T-cell (primary cell): ENCODE measurements at regions not wholly inside any gene's neighbourhood (a gene's known extent, or its start where the extent isn't known, plus 50 kb on each side); places are given as distances from the start of the nearest gene placed in this dataset.

ENCODE experiments used
- ATAC-seq, 4 experiments: fragments of 200-7000 bp in 3 of 4; fragments of 150-1000 bp in 1 of 4; cut with Tn5 transposase; replicated peaks in 1 of 4; 1 replicate in 3 of 4; 2 replicates in 1 of 4; pipeline ENCODE4 v1.10.0; 2021; ENCODE audit warnings: moderate library complexity in 3 of 4, mild to moderate bottlenecking in 2 of 4, moderate number of reproducible peaks in 1 of 4
- CTCF ChIA-PET, 2 donors: fragments of 300-600 bp; sonication (Branson Sonifier 250); formaldehyde crosslinking; loops; one replicate each; lab custom pipeline; 2022; ENCODE audit warnings: antibody characterized with exemption in 2 of 2; lab: Charles Lee
- POLR2A ChIA-PET, 2 donors: fragments of 300-600 bp; sonication (Branson Sonifier 250); formaldehyde crosslinking; loops; one replicate each; lab custom pipeline; 2022; ENCODE audit warnings: antibody characterized with exemption in 2 of 2; lab: Charles Lee
- DNase-seq, 35 experiments: peaks; one replicate each; pipeline versions ENCODE4 v3.0.0 to v3.0.0-alpha.2; 2013 to 2023
- H3K27ac ChIP-seq: one replicate; pipeline ENCODE4 v1.5.1; 2013; ENCODE audit warnings: low read length
- H3K27me3 ChIP-seq, 2 experiments: replicated peaks in 1 of 2; 1 replicate in 1 of 2; 2 replicates in 1 of 2; pipeline versions ENCODE4 v1.6.1 to v1.7.0; 2013; ENCODE audit warnings: low read length in 1 of 2, mixed read lengths in 1 of 2; ENCODE audit not compliant: control insufficient read depth in 2 of 2, insufficient read depth in 2 of 2; ENCODE audit errors: extremely low read depth in 1 of 2
- H3K36me3 ChIP-seq, 2 donors: 1 replicate in 1 of 2; 2 replicates in 1 of 2; pipeline versions ENCODE4 v1.6.1 to v1.7.0; 2013; ENCODE audit warnings: low read length in 1 of 2; ENCODE audit not compliant: control insufficient read depth in 2 of 2, insufficient read depth in 1 of 2; ENCODE audit errors: extremely low read depth in 1 of 2
- H3K4me1 ChIP-seq, 2 experiments: 1 replicate in 1 of 2; 2 replicates in 1 of 2; pipeline versions ENCODE4 v1.6.1 to v1.7.0; 2013; ENCODE audit warnings: low read length in 2 of 2, mixed read lengths in 1 of 2; ENCODE audit not compliant: insufficient read depth in 2 of 2, control insufficient read depth in 1 of 2; ENCODE audit errors: extremely low read depth in 1 of 2
- H3K4me3 ChIP-seq, 2 donors: 1 replicate in 1 of 2; 2 replicates in 1 of 2; pipeline versions ENCODE4 v1.5.1 to v1.7.0; 2013; ENCODE audit warnings: mild to moderate bottlenecking in 2 of 2, low read length in 1 of 2, moderate library complexity in 1 of 2; ENCODE audit not compliant: control insufficient read depth in 1 of 2; ENCODE audit errors: extremely low read depth in 1 of 2
- H3K9me3 ChIP-seq: 2 replicates; pipeline ENCODE4 v1.7.0; 2013
- H3K27ac Mint-ChIP-seq, 2 donors: one replicate each; pipeline ENCODE4 v1.8.0; 2020 to 2021; ENCODE audit warnings: mild to moderate bottlenecking in 2 of 2, mixed read lengths in 2 of 2
- H3K27me3 Mint-ChIP-seq, 2 donors: one replicate each; pipeline ENCODE4 v1.8.0; 2021 to 2022; ENCODE audit warnings: mixed read lengths in 2 of 2
- H3K36me3 Mint-ChIP-seq: one replicate; pipeline ENCODE4 v1.8.0; 2021; ENCODE audit warnings: mixed read lengths
- H3K4me1 Mint-ChIP-seq, 3 donors: one replicate each; pipeline ENCODE4 v1.8.0; 2020 to 2022; ENCODE audit warnings: mixed read lengths in 3 of 3, mild to moderate bottlenecking in 1 of 3
- H3K4me3 Mint-ChIP-seq, 3 donors: one replicate each; pipeline ENCODE4 v1.8.0; 2020 to 2022; ENCODE audit warnings: mild to moderate bottlenecking in 3 of 3, mixed read lengths in 3 of 3, moderate library complexity in 3 of 3
- H3K9me3 Mint-ChIP-seq, 3 donors: one replicate each; pipeline ENCODE4 v1.8.0; 2020 to 2022; ENCODE audit warnings: mixed read lengths in 3 of 3
- WGBS: methylation state at CpG from one replicate; pipeline ENCODE4 v1.1.5; 2013; ENCODE audit warnings: missing lambda C conversion rate; ENCODE audit not compliant: insufficient coverage; 5-methylcytosine and 5-hydroxymethylcytosine counted together

DNA sequence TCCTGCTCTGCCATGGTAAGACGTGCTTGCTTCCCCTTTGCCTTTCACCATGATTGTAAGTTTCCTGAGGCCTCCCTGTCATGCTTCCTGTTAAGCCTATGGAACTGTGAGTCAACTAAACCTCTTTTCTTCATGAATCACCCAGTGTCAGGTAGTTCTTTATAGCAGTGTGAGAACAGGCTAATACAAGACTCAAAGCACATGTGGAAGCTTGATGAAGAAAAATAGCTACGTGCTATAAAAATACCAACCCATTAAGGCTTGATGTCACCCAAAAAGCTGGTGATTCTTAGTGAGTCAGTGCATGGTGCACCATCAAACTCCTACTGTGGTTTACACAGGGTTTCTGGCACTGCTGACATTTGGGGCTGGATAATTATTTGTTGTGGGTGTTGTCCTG lies 332.2 kb downstream of the TMEM167A start:
- ATAC-seq (no peak), DNase-seq (no peak)
- 80% methylated on average over 1 of the region's 2 CpGs for WGBS
- no peak overlapping the region for H3K4me3 ChIP-seq
- no peaks in the 10 kb centered on the region for H3K36me3 ChIP-seq
- POLR2A ChIA-PET: no interaction called here
- no peaks in the 10 kb centered on the region for H3K9me3 Mint-ChIP-seq
- no peaks in the 10 kb centered on the region for H3K9me3 ChIP-seq
- H3K27me3 Mint-ChIP-seq: no peaks in the 10 kb centered on the region
- no peak overlapping the region for H3K4me3 Mint-ChIP-seq
- H3K27ac ChIP-seq: no peak overlapping the region
- CTCF ChIA-PET: no interaction called here
- no peak overlapping the region for H3K27ac Mint-ChIP-seq
- no peaks in the 10 kb centered on the region for H3K36me3 Mint-ChIP-seq
- peaks cover 19 to 24% (median 23%) of the 10 kb centered on the region in 3 donors for H3K4me1 Mint-ChIP-seq
- H3K27me3 ChIP-seq: no peaks in the 10 kb centered on the region
- peaks cover 7 to 16% of the 10 kb centered on the region in 2 experiments for H3K4me1 ChIP-seq

DNA sequence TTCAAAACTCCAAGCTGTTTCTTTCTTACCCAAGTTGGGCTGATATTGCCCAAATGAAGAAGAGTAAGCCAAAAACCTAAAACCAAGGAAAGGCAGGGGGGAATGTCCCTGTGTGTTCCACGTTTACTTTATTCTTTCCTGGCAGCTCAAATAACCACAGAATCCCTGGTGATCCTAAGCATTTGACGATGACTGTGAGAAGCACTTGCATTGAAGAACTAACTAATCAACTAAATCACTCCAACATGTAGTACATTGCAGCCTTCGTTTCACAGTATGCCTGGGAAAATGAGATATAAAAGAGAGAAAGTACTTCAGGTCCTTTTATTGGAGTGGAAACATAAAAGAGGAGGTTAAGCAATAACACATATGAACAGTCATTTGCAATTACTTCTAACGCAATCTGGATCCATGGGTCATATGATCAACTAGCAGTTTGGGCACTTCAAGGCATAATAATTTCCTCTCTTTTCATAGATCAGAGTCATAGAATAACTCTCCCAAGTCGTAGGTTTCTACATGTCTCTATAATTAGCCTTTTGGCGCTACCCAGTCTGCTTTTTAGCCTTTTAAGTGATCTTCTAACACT lies 338.4 kb downstream of the TMEM167A start:
- H3K27me3 Mint-ChIP-seq: peaks cover 0 to 4% of the 10 kb centered on the region in 2 donors
- WGBS: 79% methylated on average over 4 of the region's 6 CpGs
- Histone ChIP-seq H3K4me1 (no peaks in the 10 kb centered on the region), H3K9me3 (no peaks in the 10 kb centered on the region), H3K27ac (no peak overlapping the region), H3K4me3 (no peak overlapping the region), H3K36me3 (no peaks in the 10 kb centered on the region), H3K27me3 (no peaks in the 10 kb centered on the region)
- peaks cover 0 to 1% (median 0%) of the 10 kb centered on the region in 3 donors for H3K4me1 Mint-ChIP-seq
- ATAC-seq: no peak
- H3K36me3 Mint-ChIP-seq: no peaks in the 10 kb centered on the region
- CTCF ChIA-PET: no interaction called here
- H3K9me3 Mint-ChIP-seq: no peaks in the 10 kb centered on the region
- no peak overlapping the region for H3K4me3 Mint-ChIP-seq
- POLR2A ChIA-PET: no interaction called here
- no peak for DNase-seq
- no peak overlapping the region for H3K27ac Mint-ChIP-seq

DNA sequence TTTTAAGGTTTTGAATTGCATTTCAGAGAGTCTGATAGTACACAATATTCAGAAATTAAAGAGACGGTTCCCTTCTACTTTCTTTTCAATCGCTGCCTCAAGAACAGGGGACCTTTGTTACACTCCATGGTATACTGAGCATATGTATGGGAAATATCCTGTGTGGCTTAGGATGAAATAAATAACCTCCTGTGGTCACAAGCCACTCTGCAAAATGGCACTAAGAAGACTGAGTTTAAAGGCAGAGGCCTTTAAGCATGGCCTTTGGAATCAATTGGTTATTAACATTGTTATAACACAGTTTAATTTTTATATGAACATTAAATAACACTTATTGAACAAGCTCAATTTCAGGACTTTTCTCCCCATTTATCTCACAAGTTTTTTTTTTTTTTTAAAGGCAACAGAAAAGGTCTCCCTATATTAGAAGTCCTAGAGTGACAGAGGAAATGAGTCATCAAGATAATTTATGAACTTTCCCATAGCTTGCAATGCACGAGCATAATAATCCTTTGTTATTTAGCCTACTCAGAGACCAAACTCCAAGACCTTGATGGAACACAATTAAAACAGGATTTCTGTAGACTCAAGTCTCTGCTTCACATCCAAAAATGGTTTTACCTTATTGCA lies 341.9 kb downstream of the TMEM167A start:
- Histone ChIP-seq H3K36me3 (no peaks in the 10 kb centered on the region), H3K4me1 (no peaks in the 10 kb centered on the region), H3K9me3 (no peaks in the 10 kb centered on the region), H3K27ac (no peak overlapping the region), H3K4me3 (no peak overlapping the region), H3K27me3 (no peaks in the 10 kb centered on the region)
- no peak for DNase-seq
- Mint-ChIP-seq H3K36me3 (no peaks in the 10 kb centered on the region), H3K4me1 (peaks cover 0 to 1% (median 0%) of the 10 kb centered on the region in 3 donors), H3K27ac (no peak overlapping the region), H3K27me3 (peaks cover 0 to 4% of the 10 kb centered on the region in 2 donors), H3K9me3 (no peaks in the 10 kb centered on the region), H3K4me3 (no peak overlapping the region)
- no peak for ATAC-seq
- ChIA-PET CTCF (interaction anchor here in 1 of 2 donors (0.7 kb wide), 2 partner anchors 13 to 1298 kb away, joined by 3 to 5 read pairs; no protein-coding TSS in a partner anchor), POLR2A (no interaction called here)
- 0% methylated on average over 1 of the region's 3 CpGs for WGBS

DNA sequence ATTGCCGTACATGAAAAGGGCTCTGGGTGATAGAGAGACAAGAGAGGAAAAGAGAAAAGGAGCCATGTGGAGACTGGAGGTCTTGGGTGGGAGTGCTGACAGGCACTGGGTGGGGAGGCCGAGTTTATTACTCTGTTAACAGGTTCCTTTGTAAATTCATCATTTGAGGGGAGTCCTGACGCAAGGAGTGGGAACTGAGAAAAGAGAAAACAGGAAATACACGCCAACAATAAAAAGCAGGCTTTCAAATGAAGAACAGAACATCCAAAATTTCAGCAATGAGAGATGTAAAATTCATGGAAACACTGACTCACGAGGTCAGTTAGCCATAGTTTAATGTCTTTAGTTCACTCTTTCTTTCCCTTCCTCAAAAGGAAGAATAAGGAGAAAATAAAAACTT lies 342.8 kb downstream of the TMEM167A start:
- DNase-seq (no peak), ATAC-seq (no peak)
- Mint-ChIP-seq H3K9me3 (no peaks in the 10 kb centered on the region), H3K4me1 (peaks cover 0 to 1% (median 0%) of the 10 kb centered on the region in 3 donors), H3K27ac (no peak overlapping the region), H3K27me3 (peaks cover 0 to 4% of the 10 kb centered on the region in 2 donors), H3K36me3 (no peaks in the 10 kb centered on the region), H3K4me3 (no peak overlapping the region)
- H3K4me3 ChIP-seq: no peak overlapping the region
- no peaks in the 10 kb centered on the region for H3K27me3 ChIP-seq
- no peaks in the 10 kb centered on the region for H3K4me1 ChIP-seq
- H3K9me3 ChIP-seq: no peaks in the 10 kb centered on the region
- WGBS: 100% methylated on average over 1 of the region's 5 CpGs
- ChIA-PET POLR2A (no interaction called here), CTCF (no interaction called here)
- H3K27ac ChIP-seq: no peak overlapping the region
- H3K36me3 ChIP-seq: no peaks in the 10 kb centered on the region

DNA sequence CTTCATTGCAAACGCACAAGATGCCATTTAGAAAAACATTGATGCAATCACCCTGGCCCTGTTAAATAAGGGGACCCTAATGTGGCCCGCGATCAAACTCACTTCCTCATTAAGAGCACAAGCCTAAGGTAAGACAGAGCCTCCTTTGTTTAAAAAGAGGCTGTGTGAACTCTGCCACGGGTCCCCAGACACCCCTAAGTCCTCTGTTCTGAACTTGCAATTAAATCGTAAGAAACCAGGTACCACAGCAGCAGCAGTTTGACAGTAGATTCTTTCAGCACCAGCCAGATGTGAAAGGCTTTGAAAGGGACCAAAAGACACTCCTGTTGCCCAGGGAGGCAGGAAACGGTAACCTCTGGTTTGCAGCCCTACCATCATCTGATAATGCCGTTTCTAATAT lies 346.3 kb downstream of the TMEM167A start:
- Mint-ChIP-seq H3K27ac (no peak overlapping the region), H3K9me3 (peaks cover 0 to 3% (median 0%) of the 10 kb centered on the region in 3 donors), H3K27me3 (no peaks in the 10 kb centered on the region), H3K4me3 (no peak overlapping the region), H3K4me1 (peaks cover 0 to 1% (median 0%) of the 10 kb centered on the region in 3 donors), H3K36me3 (no peaks in the 10 kb centered on the region)
- Histone ChIP-seq H3K36me3 (no peaks in the 10 kb centered on the region), H3K4me3 (no peak overlapping the region), H3K4me1 (no peaks in the 10 kb centered on the region), H3K27me3 (no peaks in the 10 kb centered on the region), H3K27ac (no peak overlapping the region), H3K9me3 (no peaks in the 10 kb centered on the region)
- ATAC-seq: no peak
- DNase-seq: no peak
- WGBS: 85% methylated on average over 2 of the region's 7 CpGs
- POLR2A ChIA-PET: interaction anchor here in 1 of 2 donors (0.6 to 0.7 kb wide), 2 partner anchors 717 to 1299 kb away, joined by 3 to 7 read pairs; no protein-coding TSS in a partner anchor
- CTCF ChIA-PET: no interaction called here

DNA sequence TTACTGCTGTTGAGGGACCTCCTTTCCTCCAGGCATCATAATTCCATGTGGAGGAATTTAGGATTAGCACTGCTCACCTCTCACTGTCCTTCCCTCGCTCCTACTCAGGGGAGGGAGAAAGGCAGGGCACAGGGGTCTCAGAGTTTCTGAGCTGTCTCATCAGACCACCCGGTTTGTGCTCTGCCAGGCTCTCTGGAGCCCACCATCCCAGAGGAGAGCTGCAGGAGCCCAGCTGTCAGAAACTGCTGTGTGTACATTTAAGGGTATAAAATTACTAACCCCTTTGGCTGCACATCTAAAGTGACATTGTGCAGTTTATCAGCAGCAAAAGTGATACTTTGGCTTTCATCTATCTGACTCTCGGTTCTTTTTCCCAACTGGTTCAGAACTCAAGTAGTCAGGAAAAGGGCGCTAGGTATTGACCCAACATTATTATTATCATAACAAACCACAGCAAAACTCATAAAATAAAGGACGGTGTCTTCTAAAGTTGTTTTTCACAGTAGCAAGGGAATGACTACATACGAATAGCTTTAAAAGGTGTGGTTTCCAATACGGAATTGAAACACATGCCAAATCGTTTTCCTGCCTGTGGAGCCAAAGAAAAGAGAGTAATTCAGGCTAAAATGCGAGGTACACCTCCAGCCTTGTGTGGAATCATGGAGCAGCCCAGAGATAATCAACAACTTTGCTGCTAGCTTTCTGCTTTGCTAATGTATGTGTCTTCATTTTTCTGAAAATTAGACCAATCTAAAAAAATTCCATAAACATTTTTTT lies 348.1 kb downstream of the TMEM167A start:
- ChIA-PET POLR2A (no interaction called here), CTCF (no interaction called here)
- ATAC-seq (no peak), DNase-seq (no peak)
- Histone ChIP-seq H3K4me3 (no peak overlapping the region), H3K36me3 (no peaks in the 10 kb centered on the region), H3K4me1 (no peaks in the 10 kb centered on the region), H3K27me3 (no peaks in the 10 kb centered on the region), H3K9me3 (no peaks in the 10 kb centered on the region), H3K27ac (no peak overlapping the region)
- no peaks in the 10 kb centered on the region for H3K36me3 Mint-ChIP-seq
- no peak overlapping the region for H3K4me3 Mint-ChIP-seq
- 84% methylated on average over 5 of the region's 9 CpGs for WGBS
- H3K9me3 Mint-ChIP-seq: peaks cover 0 to 3% (median 0%) of the 10 kb centered on the region in 3 donors
- H3K4me1 Mint-ChIP-seq: no peaks in the 10 kb centered on the region
- H3K27me3 Mint-ChIP-seq: no peaks in the 10 kb centered on the region
- H3K27ac Mint-ChIP-seq: no peak overlapping the region
